OCI-LY7 (cell line): ENCODE measurements at regions not wholly inside any gene's neighbourhood (a gene's known extent, or its start where the extent isn't known, plus 50 kb on each side); places are given as distances from the start of the nearest gene placed in this dataset.

Experiments used
- EZH2phosphoT487 ChIP-seq: fragments of 200-600 bp; sonication (generic); IDR thresholded peaks from 2 replicates; pipeline ENCODE4 v1.6.1; 2018; ENCODE audit warnings: low read depth, borderline replicate concordance, mild to moderate bottlenecking, mixed run types, antibody characterized with exemption, low read length, moderate library complexity, mixed read lengths
- TF ChIP-seq, protein P1 (sequence below): fragments of 200-600 bp; sonication (generic); conservative IDR thresholded peaks from 2 replicates; pipeline ENCODE4 v1.5.1; 2014; ENCODE audit warnings: mild to moderate bottlenecking, antibody characterized with exemption, low read length, moderate library complexity, mixed read lengths

GRCh38 chr16:52643006-52643405 is 96.1 kb upstream of the TOX3 start:
- TF ChIP-seq, protein P1, sequence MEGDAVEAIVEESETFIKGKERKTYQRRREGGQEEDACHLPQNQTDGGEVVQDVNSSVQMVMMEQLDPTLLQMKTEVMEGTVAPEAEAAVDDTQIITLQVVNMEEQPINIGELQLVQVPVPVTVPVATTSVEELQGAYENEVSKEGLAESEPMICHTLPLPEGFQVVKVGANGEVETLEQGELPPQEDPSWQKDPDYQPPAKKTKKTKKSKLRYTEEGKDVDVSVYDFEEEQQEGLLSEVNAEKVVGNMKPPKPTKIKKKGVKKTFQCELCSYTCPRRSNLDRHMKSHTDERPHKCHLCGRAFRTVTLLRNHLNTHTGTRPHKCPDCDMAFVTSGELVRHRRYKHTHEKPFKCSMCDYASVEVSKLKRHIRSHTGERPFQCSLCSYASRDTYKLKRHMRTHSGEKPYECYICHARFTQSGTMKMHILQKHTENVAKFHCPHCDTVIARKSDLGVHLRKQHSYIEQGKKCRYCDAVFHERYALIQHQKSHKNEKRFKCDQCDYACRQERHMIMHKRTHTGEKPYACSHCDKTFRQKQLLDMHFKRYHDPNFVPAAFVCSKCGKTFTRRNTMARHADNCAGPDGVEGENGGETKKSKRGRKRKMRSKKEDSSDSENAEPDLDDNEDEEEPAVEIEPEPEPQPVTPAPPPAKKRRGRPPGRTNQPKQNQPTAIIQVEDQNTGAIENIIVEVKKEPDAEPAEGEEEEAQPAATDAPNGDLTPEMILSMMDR: no peak
- no peak for TF ChIP-seq EZH2phosphoT487
